WTC11 (cell line): ENCODE measurements at regions not wholly inside any gene's neighbourhood (a gene's known extent, or its start where the extent isn't known, plus 50 kb on each side); places are given as distances from the start of the nearest gene placed in this dataset.

Source experiments
- ATAC-seq: fragments of 200-7000 bp; cut with Tn5 transposase; 2 replicates; pipeline ENCODE4 v1.10.0; 2021; ENCODE audit warnings: mild to moderate bottlenecking, moderate library complexity
- CTCF ChIA-PET: fragments of 300-600 bp; sonication (Branson Sonifier 250); formaldehyde crosslinking; loops from one replicate; lab custom pipeline; 2021; ENCODE audit warnings: antibody characterized with exemption; lab: Charles Lee
- POLR2A ChIA-PET: fragments of 350-600 bp; sonication (Branson Sonifier 250); formaldehyde crosslinking; loops from one replicate; lab custom pipeline; 2021; ENCODE audit warnings: antibody characterized with exemption; lab: Charles Lee
- DNase-seq: peaks from one replicate; pipeline ENCODE4 v3.0.0; 2021; ENCODE audit warnings: low spot score
- H3K27ac Mint-ChIP-seq: 2 replicates; pipeline ENCODE4 v1.8.0; 2021; ENCODE audit warnings: mixed read lengths
- H3K27me3 Mint-ChIP-seq: 2 replicates; pipeline ENCODE4 v1.8.0; 2021; ENCODE audit warnings: low read depth, mild to moderate bottlenecking, moderate library complexity, mixed read lengths
- H3K36me3 Mint-ChIP-seq: 2 replicates; pipeline ENCODE4 v1.8.0; 2021; ENCODE audit warnings: mixed read lengths
- H3K4me1 Mint-ChIP-seq: 2 replicates; pipeline ENCODE4 v1.8.0; 2022; ENCODE audit warnings: mixed read lengths
- H3K4me3 Mint-ChIP-seq: 2 replicates; pipeline ENCODE4 v1.8.0; 2021; ENCODE audit warnings: mild to moderate bottlenecking, moderate library complexity, mixed read lengths
- H3K9me3 Mint-ChIP-seq: 2 replicates; pipeline ENCODE4 v1.8.0; 2021; ENCODE audit warnings: mixed read lengths
- CBFB ChIP-seq: sonication (generic); formaldehyde crosslinking; IDR thresholded peaks from 2 replicates; pipeline ENCODE4 v1.8.1; 2022; ENCODE audit warnings: mild to moderate bottlenecking, low read depth, missing genetic modification reagents
- EMX1 ChIP-seq: fragments of 250-450 bp; sonication (Bioruptor Pico); IDR thresholded peaks from 2 replicates; pipeline ENCODE4 v1.8.0; 2021; ENCODE audit warnings: mild to moderate bottlenecking
- GTF2I ChIP-seq: fragments of 250-450 bp; sonication (Bioruptor Pico); conservative IDR thresholded peaks from 2 replicates; pipeline ENCODE4 v1.4.0; 2021; ENCODE audit warnings: mild to moderate bottlenecking
- NFATC4 ChIP-seq: fragments of 250-450 bp; sonication (Bioruptor Pico); IDR thresholded peaks from 2 replicates; pipeline ENCODE4 v1.9.0; 2021; ENCODE audit warnings: mild to moderate bottlenecking
- NR1H2 ChIP-seq: sonication (generic); formaldehyde crosslinking; IDR thresholded peaks from 2 replicates; pipeline ENCODE4 v1.9.0; 2021; ENCODE audit warnings: mild to moderate bottlenecking, moderate library complexity, missing genetic modification reagents
- PRRX2 ChIP-seq: fragments of 250-450 bp; sonication (Bioruptor Pico); IDR thresholded peaks from 2 replicates; pipeline ENCODE4 v1.8.0; 2021; ENCODE audit warnings: mild to moderate bottlenecking
- SMAD4 ChIP-seq: sonication (generic); formaldehyde crosslinking; IDR thresholded peaks from 2 replicates; pipeline ENCODE4 v1.8.0; 2022; ENCODE audit warnings: mild to moderate bottlenecking, missing genetic modification reagents
- TEAD4 ChIP-seq: sonication (generic); formaldehyde crosslinking; IDR thresholded peaks from 2 replicates; pipeline ENCODE4 v1.8.0; 2022; ENCODE audit warnings: mild to moderate bottlenecking, missing genetic modification reagents
- ZNF138 ChIP-seq: sonication (generic); formaldehyde crosslinking; conservative IDR thresholded peaks from 2 replicates; pipeline ENCODE4 v1.8.1; 2022; ENCODE audit warnings: mild to moderate bottlenecking, moderate library complexity, missing genetic modification reagents
- ZNF263 ChIP-seq: sonication (generic); formaldehyde crosslinking; IDR thresholded peaks from 2 replicates; pipeline ENCODE4 v1.8.1; 2022; ENCODE audit warnings: low read depth, mild to moderate bottlenecking, moderate library complexity, missing genetic modification reagents
- TF ChIP-seq, protein P1 (sequence below): sonication (generic); formaldehyde crosslinking; IDR thresholded peaks from 2 replicates; pipeline ENCODE4 v1.8.0; 2022; ENCODE audit warnings: mild to moderate bottlenecking, missing genetic modification reagents
- TF ChIP-seq, protein P2 (sequence below): sonication (generic); formaldehyde crosslinking; IDR thresholded peaks from 2 replicates; pipeline ENCODE4 v1.8.0; 2023; ENCODE audit warnings: mild to moderate bottlenecking, missing genetic modification reagents
- TF ChIP-seq, protein P3 (sequence below): sonication (generic); formaldehyde crosslinking; IDR thresholded peaks from 2 replicates; pipeline ENCODE4 v1.8.0; 2022; ENCODE audit warnings: mild to moderate bottlenecking, missing genetic modification reagents
- TF ChIP-seq, protein P4 (sequence below): sonication (generic); formaldehyde crosslinking; IDR thresholded peaks from 2 replicates; pipeline ENCODE4 v1.8.1; 2022; ENCODE audit warnings: missing genetic modification reagents, borderline replicate concordance
- TF ChIP-seq, protein P5 (sequence below): fragments of 250-450 bp; sonication (Bioruptor Pico); IDR thresholded peaks from 2 replicates; pipeline ENCODE4 v1.9.0; 2021; ENCODE audit warnings: moderate library complexity, mild to moderate bottlenecking, inconsistent platforms, borderline replicate concordance
- TF ChIP-seq, protein P6 (sequence below): sonication (generic); formaldehyde crosslinking; IDR thresholded peaks from 2 replicates; pipeline ENCODE4 v1.8.1; 2022; ENCODE audit warnings: low read depth, mild to moderate bottlenecking, moderate library complexity, missing genetic modification reagents, borderline replicate concordance
- TF ChIP-seq, protein P7 (sequence below): sonication (generic); formaldehyde crosslinking; conservative IDR thresholded peaks from 2 replicates; pipeline ENCODE4 v1.8.1; 2022; ENCODE audit warnings: mild to moderate bottlenecking, missing genetic modification reagents

DNA sequence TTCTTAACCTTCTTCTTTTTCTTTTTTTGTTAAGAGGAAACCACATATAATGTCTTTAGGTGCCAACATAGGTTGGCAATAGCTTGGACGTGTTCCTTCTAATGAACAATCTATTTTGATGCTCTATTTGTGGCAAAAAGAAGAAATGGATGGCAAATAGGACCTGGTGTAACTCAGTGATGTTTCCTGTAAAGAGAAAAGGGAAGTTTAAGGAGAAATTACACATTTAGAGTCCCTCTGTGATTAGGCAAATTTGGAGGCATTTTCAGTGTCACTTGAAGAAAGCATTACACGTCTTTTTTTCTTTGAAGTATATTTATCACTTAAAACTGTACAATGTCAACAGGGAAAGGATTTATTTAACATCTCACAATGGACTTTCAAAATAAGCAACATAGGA is 327.1 kb downstream of the ZIC1 start:
- Mint-ChIP-seq H3K36me3 (no peaks in the 10 kb centered on the region), H3K4me1 (peaks cover 39% of the 10 kb centered on the region), H3K27ac (no peak overlapping the region)

DNA sequence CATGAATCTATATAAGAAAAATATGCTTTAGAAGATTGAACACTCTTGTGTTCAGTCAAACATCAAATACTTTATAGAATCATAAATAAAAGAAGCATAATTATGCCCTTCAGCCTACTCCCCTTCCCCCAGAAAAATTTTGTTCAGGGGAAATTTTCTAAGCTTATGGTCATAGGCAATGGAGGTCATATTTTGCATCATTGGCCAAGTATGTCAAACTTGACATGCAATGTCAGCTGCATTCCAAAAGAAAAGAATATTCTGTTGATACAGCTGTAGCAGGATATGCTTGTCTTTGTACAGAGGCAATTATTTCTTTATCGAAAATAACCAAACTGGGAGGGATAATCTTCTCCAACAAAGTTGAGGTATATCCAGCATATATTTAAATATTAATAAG is 328.2 kb downstream of the ZIC1 start:
- POLR2A ChIA-PET, result no interaction called here
- H3K9me3 Mint-ChIP-seq, result no peaks in the 10 kb centered on the region
- peaks cover 28% of the 10 kb centered on the region for H3K4me1 Mint-ChIP-seq
- no peak overlapping the region for H3K4me3 Mint-ChIP-seq
- no peaks in the 10 kb centered on the region for H3K27me3 Mint-ChIP-seq
- DNase-seq (no peak), ATAC-seq (no peak)
- CTCF ChIA-PET, result no interaction called here
- H3K36me3 Mint-ChIP-seq, result no peaks in the 10 kb centered on the region
- H3K27ac Mint-ChIP-seq, result no peak overlapping the region
- TF ChIP-seq, protein P1, sequence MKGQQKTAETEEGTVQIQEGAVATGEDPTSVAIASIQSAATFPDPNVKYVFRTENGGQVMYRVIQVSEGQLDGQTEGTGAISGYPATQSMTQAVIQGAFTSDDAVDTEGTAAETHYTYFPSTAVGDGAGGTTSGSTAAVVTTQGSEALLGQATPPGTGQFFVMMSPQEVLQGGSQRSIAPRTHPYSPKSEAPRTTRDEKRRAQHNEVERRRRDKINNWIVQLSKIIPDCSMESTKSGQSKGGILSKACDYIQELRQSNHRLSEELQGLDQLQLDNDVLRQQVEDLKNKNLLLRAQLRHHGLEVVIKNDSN, result no peak
- no peak for TF ChIP-seq CBFB (CRISPR knock-in tag)
- TF ChIP-seq, protein P2, sequence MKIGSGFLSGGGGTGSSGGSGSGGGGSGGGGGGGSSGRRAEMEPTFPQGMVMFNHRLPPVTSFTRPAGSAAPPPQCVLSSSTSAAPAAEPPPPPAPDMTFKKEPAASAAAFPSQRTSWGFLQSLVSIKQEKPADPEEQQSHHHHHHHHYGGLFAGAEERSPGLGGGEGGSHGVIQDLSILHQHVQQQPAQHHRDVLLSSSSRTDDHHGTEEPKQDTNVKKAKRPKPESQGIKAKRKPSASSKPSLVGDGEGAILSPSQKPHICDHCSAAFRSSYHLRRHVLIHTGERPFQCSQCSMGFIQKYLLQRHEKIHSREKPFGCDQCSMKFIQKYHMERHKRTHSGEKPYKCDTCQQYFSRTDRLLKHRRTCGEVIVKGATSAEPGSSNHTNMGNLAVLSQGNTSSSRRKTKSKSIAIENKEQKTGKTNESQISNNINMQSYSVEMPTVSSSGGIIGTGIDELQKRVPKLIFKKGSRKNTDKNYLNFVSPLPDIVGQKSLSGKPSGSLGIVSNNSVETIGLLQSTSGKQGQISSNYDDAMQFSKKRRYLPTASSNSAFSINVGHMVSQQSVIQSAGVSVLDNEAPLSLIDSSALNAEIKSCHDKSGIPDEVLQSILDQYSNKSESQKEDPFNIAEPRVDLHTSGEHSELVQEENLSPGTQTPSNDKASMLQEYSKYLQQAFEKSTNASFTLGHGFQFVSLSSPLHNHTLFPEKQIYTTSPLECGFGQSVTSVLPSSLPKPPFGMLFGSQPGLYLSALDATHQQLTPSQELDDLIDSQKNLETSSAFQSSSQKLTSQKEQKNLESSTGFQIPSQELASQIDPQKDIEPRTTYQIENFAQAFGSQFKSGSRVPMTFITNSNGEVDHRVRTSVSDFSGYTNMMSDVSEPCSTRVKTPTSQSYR (CRISPR knock-in tag), result no peak
- TF ChIP-seq, protein P3, sequence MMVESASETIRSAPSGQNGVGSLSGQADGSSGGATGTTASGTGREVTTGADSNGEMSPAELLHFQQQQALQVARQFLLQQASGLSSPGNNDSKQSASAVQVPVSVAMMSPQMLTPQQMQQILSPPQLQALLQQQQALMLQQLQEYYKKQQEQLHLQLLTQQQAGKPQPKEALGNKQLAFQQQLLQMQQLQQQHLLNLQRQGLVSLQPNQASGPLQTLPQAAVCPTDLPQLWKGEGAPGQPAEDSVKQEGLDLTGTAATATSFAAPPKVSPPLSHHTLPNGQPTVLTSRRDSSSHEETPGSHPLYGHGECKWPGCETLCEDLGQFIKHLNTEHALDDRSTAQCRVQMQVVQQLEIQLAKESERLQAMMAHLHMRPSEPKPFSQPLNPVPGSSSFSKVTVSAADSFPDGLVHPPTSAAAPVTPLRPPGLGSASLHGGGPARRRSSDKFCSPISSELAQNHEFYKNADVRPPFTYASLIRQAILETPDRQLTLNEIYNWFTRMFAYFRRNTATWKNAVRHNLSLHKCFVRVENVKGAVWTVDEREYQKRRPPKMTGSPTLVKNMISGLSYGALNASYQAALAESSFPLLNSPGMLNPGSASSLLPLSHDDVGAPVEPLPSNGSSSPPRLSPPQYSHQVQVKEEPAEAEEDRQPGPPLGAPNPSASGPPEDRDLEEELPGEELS, result no peak
- TF ChIP-seq SMAD4 (CRISPR knock-in tag), result no peak
- no peak for TF ChIP-seq TEAD4 (CRISPR knock-in tag)
- TF ChIP-seq, protein P4, sequence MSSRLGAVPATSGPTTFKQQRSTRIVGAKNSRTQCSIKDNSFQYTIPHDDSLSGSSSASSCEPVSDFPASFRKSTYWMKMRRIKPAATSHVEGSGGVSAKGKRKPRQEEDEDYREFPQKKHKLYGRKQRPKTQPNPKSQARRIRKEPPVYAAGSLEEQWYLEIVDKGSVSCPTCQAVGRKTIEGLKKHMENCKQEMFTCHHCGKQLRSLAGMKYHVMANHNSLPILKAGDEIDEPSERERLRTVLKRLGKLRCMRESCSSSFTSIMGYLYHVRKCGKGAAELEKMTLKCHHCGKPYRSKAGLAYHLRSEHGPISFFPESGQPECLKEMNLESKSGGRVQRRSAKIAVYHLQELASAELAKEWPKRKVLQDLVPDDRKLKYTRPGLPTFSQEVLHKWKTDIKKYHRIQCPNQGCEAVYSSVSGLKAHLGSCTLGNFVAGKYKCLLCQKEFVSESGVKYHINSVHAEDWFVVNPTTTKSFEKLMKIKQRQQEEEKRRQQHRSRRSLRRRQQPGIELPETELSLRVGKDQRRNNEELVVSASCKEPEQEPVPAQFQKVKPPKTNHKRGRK (CRISPR knock-in tag), result no peak
- TF ChIP-seq, protein P5, sequence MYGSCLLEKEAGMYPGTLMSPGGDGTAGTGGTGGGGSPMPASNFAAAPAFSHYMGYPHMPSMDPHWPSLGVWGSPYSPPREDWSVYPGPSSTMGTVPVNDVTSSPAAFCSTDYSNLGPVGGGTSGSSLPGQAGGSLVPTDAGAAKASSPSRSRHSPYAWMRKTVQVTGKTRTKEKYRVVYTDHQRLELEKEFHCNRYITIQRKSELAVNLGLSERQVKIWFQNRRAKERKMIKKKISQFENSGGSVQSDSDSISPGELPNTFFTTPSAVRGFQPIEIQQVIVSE (CRISPR knock-in tag), result no peak
- no peak for TF ChIP-seq EMX1 (CRISPR knock-in tag)
- no peak for TF ChIP-seq ZNF138
- TF ChIP-seq, protein P6, sequence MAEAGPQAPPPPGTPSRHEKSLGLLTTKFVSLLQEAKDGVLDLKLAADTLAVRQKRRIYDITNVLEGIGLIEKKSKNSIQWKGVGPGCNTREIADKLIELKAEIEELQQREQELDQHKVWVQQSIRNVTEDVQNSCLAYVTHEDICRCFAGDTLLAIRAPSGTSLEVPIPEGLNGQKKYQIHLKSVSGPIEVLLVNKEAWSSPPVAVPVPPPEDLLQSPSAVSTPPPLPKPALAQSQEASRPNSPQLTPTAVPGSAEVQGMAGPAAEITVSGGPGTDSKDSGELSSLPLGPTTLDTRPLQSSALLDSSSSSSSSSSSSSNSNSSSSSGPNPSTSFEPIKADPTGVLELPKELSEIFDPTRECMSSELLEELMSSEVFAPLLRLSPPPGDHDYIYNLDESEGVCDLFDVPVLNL (CRISPR knock-in tag), result no peak
- no peak for TF ChIP-seq ZNF263 (CRISPR knock-in tag)
- TF ChIP-seq NFATC4 (CRISPR knock-in tag), result no peak
- TF ChIP-seq PRRX2 (CRISPR knock-in tag), result no peak
- TF ChIP-seq, protein P7, sequence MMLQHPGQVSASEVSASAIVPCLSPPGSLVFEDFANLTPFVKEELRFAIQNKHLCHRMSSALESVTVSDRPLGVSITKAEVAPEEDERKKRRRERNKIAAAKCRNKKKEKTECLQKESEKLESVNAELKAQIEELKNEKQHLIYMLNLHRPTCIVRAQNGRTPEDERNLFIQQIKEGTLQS (CRISPR knock-in tag), result no peak
- TF ChIP-seq GTF2I (CRISPR knock-in tag), result no peak

More for the DNA sequence above, 327.1 kb downstream of the ZIC1 start:
- TF ChIP-seq NR1H2 (CRISPR knock-in tag), result no peak
- ChIA-PET POLR2A (no interaction called here), CTCF (no interaction called here)
- ATAC-seq (no peak), DNase-seq (no peak)
- H3K27me3 Mint-ChIP-seq, result no peaks in the 10 kb centered on the region
- no peak overlapping the region for H3K4me3 Mint-ChIP-seq
- H3K9me3 Mint-ChIP-seq, result no peaks in the 10 kb centered on the region
